Body of pancreas (tissue), 4 donors: ENCODE measurements at regions not wholly inside any gene's neighbourhood (a gene's known extent, or its start where the extent isn't known, plus 50 kb on each side); places are given as distances from the start of the nearest gene placed in this dataset.

Experiments
- ATAC-seq: fragments of 150-250 bp; one replicate; pipeline ENCODE4 v1.9.1; 2016
- DNase-seq, 4 donors: peaks; one replicate each; pipeline ENCODE4 v3.0.0-alpha.2; 2019
- H3K27ac ChIP-seq, 4 donors: fragments of 200-600 bp; sonication (generic); 1 replicate in 3 of 4; 2 replicates in 1 of 4; pipeline versions ENCODE4 v1.5.1 to v1.6.1; 2016 to 2019; ENCODE audit warnings: mild to moderate bottlenecking in 1 of 4, mixed read lengths in 1 of 4, moderate library complexity in 1 of 4
- H3K27me3 ChIP-seq, 2 donors: fragments of 200-600 bp; sonication (generic); one replicate each; pipeline ENCODE4 v1.6.0; 2016; ENCODE audit warnings: mild to moderate bottlenecking in 1 of 2
- H3K36me3 ChIP-seq, 2 donors: fragments of 200-600 bp; sonication (generic); replicated peaks in 1 of 2; 2 replicates each; pipeline ENCODE4 v1.5.1; 2016; ENCODE audit warnings: low read depth in 2 of 2; ENCODE audit not compliant: insufficient read depth in 1 of 2
- H3K4me1 ChIP-seq: fragments of 200-600 bp; sonication (generic); one replicate; pipeline ENCODE4 v1.6.0; 2016
- H3K4me3 ChIP-seq, 2 donors: fragments of 200-600 bp; sonication (generic); 1 replicate in 1 of 2; 2 replicates in 1 of 2; pipeline ENCODE4 v1.5.1; 2016 to 2019
- H3K9me3 ChIP-seq, 3 donors: fragments of 200-600 bp; sonication (generic); 1 replicate in 2 of 3; 2 replicates in 1 of 3; pipeline ENCODE4 v1.5.1; 2016
- CTCF ChIP-seq, 7 experiments: fragments of 450-650 bp in 4 of 7; fragments of 200-600 bp in 3 of 7; sonication (generic) in 3 of 7; IDR thresholded peaks; one replicate each; pipeline ENCODE4 v1.5.1; 2016 to 2019; ENCODE audit warnings: antibody characterized with exemption in 7 of 7
- POLR2A ChIP-seq, 3 donors: fragments of 450-650 bp; IDR thresholded peaks; one replicate each; pipeline ENCODE4 v1.6.1; 2016; ENCODE audit warnings: antibody characterized with exemption in 3 of 3, mild to moderate bottlenecking in 2 of 3
- WGBS, 2 donors: methylation state at CpG; one replicate each; pipeline ENCODE4 v1.1.5; 2017; 5-methylcytosine and 5-hydroxymethylcytosine counted together
- intact Hi-C: fragments of 100-400 bp; cut with DNase I; formaldehyde crosslinking; loops from one replicate; pipeline ENCODE4 v1.15.1; 2023

GRCh38 chr7:41197769-41198168 is 505.1 kb downstream of the INHBA start:
- ATAC-seq = no peak
- no peak for DNase-seq
- H3K4me1 ChIP-seq = no peaks in the 10 kb centered on the region
- no peak for TF ChIP-seq CTCF (IDR thresholded peaks at IDR 0.05)
- TF ChIP-seq POLR2A (IDR thresholded peaks at IDR 0.05) = no peak
- no peak overlapping the region for H3K27ac ChIP-seq
- H3K36me3 ChIP-seq = no peaks in the 10 kb centered on the region
- intact Hi-C loops = no loop called here
- no peaks in the 10 kb centered on the region for H3K27me3 ChIP-seq
- H3K4me3 ChIP-seq = no peak overlapping the region
- H3K9me3 ChIP-seq = no peaks in the 10 kb centered on the region
- WGBS, 2 donors = 38 to 51% methylated on average over 2 of the region's 2 CpGs

GRCh38 chr7:41193738-41194282 is 509.1 kb downstream of the INHBA start:
- Histone ChIP-seq H3K36me3 (no peaks in the 10 kb centered on the region), H3K4me1 (no peaks in the 10 kb centered on the region), H3K9me3 (no peaks in the 10 kb centered on the region), H3K27ac (no peak overlapping the region), H3K4me3 (no peak overlapping the region), H3K27me3 (no peaks in the 10 kb centered on the region)
- no peak for ATAC-seq
- no peak for DNase-seq
- WGBS, 2 donors = 69 to 74% methylated on average over 6 of the region's 6 CpGs
- no peak for TF ChIP-seq POLR2A (IDR thresholded peaks at IDR 0.05)
- TF ChIP-seq CTCF (IDR thresholded peaks at IDR 0.05) = no peak
- intact Hi-C loops = no loop called here

GRCh38 chr7:41190581-41190980 is 512.3 kb downstream of the INHBA start:
- intact Hi-C loops = no loop called here
- Histone ChIP-seq H3K36me3 (no peaks in the 10 kb centered on the region), H3K27me3 (no peaks in the 10 kb centered on the region), H3K4me1 (no peaks in the 10 kb centered on the region), H3K4me3 (no peak overlapping the region), H3K9me3 (no peaks in the 10 kb centered on the region), H3K27ac (no peak overlapping the region)
- no peak for DNase-seq
- ATAC-seq = no peak
- WGBS, 2 donors = 38 to 49% methylated on average over 2 of the region's 2 CpGs
- TF ChIP-seq POLR2A (IDR thresholded peaks at IDR 0.05) = no peak
- TF ChIP-seq CTCF (IDR thresholded peaks at IDR 0.05) = no peak

- H3K4me1 ChIP-seq = no peaks in the 10 kb centered on the region
- H3K27me3 ChIP-seq = no peaks in the 10 kb centered on the region
- no peak for TF ChIP-seq CTCF (IDR thresholded peaks at IDR 0.05)
- TF ChIP-seq POLR2A (IDR thresholded peaks at IDR 0.05) = no peak
- DNase-seq (no peak), ATAC-seq (no peak)
- no peak overlapping the region for H3K27ac ChIP-seq
- H3K4me3 ChIP-seq = no peak overlapping the region
- intact Hi-C loops = no loop called here
- 38 to 53% methylated on average over 2 of the region's 2 CpGs for WGBS, 2 donors
- no peaks in the 10 kb centered on the region for H3K9me3 ChIP-seq
- H3K36me3 ChIP-seq = no peaks in the 10 kb centered on the region
Measured at GRCh38 chr7:41189866-41190265, 513.0 kb downstream of the INHBA start.
